ENCODE measurements at regions not wholly inside any gene's neighbourhood (a gene's known extent, or its start where the extent isn't known, plus 50 kb on each side); places are given as distances from the start of the nearest gene placed in this dataset.

DNA sequence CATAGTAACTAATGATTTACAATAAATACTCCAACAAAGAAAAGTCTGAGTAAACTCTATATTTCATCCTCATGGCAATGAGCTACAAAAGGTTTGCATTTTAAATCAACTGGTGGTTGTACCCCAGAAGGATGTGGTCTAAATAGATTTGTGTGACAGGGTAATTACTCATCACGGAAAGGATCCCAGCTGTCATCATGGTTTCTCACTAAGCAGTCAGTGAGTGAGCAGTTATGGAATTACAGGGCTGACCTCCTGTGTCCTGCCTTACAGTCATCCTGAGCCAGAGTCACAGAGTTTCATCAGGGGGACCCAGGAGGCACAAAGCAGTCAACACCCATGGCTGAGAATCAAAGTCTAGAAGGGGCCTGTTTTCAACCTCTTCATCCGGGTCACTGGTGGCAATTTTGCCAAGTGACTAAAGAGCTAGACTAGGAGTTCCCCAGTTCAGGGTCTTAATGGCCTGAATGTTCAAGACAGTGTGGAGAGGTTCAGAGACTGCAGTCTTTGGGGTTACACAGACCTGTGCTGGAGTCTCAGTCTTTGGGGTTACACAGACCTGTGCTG is 210.7 kb upstream of the SLC24A2 start:
- intact Hi-C loops (cut with micrococcal nuclease): loop anchor here (1.0 to 10.0 kb wide), 16 partner anchors 13 to 1335 kb away; partner anchors contain the start of genes KLHL9, MLLT3 and RRAGA
- ChIA-PET CTCF (interaction anchor here (1.3 to 2.2 kb wide), 5 partner anchors 30 to 209 kb away, joined by 3 to 12 read pairs (median 4); no protein-coding TSS in a partner anchor), POLR2A (interaction anchor here (1.0 to 3.0 kb wide), 7 partner anchors 16 to 685 kb away, joined by 3 to 25 read pairs (median 4); partner anchors contain the start of genes FOCAD and MLLT3)
- Mint-ChIP-seq H3K9me3 (no peaks in the 10 kb centered on the region), H3K27me3 (peaks cover 1% of the 10 kb centered on the region), H3K4me1 (ENCODE audit: low read depth) (peaks cover 49% of the 10 kb centered on the region), H3K36me3 (peaks cover 9% of the 10 kb centered on the region), H3K4me3 (no peak overlapping the region), H3K27ac (peak overlapping the region; percentile 88)
- DNase-seq: peak; percentile 85

- CTCF ChIA-PET: interaction anchor here (1.3 to 2.2 kb wide), 5 partner anchors 29 to 210 kb away, joined by 3 to 12 read pairs (median 4); no protein-coding TSS in a partner anchor
- H3K27ac Mint-ChIP-seq: peak overlapping the region; percentile 88
Measured at GRCh38 chr9:19998823-19999455, 210.1 kb upstream of the SLC24A2 start.

DNA sequence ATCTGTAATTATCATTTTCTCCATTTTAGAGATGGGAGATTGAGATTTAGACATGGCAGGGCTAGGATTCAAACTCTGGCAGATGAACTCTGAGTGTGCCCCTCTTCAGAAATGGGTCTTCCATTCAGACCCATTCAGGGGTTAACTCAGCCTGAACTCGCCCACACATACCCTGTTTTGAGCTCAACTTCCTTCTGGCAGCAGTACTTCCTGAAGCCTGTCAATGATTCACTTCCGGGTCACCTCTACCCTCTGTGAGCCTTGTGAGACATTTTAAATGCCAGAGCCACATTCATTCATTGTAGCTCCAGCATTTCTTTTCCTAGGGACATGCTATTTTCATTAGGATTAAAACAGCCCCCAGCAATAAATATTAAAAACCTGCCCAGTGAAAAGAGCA is 209.3 kb upstream of the SLC24A2 start:
- CTCF ChIA-PET: interaction anchor here (1.3 to 2.2 kb wide), 2 partner anchors 45 to 211 kb away, joined by 3 to 12 read pairs; no protein-coding TSS in a partner anchor
- intact Hi-C loops (cut with micrococcal nuclease): loop anchor here (2.0 to 10.0 kb wide), 5 partner anchors 561 to 1337 kb away; partner anchors contain the start of genes KLHL9, MLLT3 and RRAGA
- peak; percentile 39 for DNase-seq
- H3K4me3 Mint-ChIP-seq: no peak overlapping the region
- no peaks in the 10 kb centered on the region for H3K9me3 Mint-ChIP-seq
- peaks cover 56% of the 10 kb centered on the region for H3K4me1 Mint-ChIP-seq (ENCODE audit: low read depth)
- H3K27me3 Mint-ChIP-seq: no peaks in the 10 kb centered on the region
- POLR2A ChIA-PET: interaction anchor here (0.6 to 3.0 kb wide), 4 partner anchors 18 to 211 kb away, joined by 3 to 25 read pairs (median 4); no protein-coding TSS in a partner anchor
- peaks cover 9% of the 10 kb centered on the region for H3K36me3 Mint-ChIP-seq
- peak overlapping the region; percentile 88 for H3K27ac Mint-ChIP-seq

More at GRCh38 chr9:19998823-19999455, 210.1 kb upstream of the SLC24A2 start:
- H3K36me3 Mint-ChIP-seq: peaks cover 9% of the 10 kb centered on the region
- H3K27me3 Mint-ChIP-seq: peaks cover 1% of the 10 kb centered on the region
- POLR2A ChIA-PET: interaction anchor here (1.0 to 3.0 kb wide), 7 partner anchors 17 to 686 kb away, joined by 3 to 25 read pairs (median 4); partner anchors contain the start of genes FOCAD and MLLT3
- peak; percentile 31 for DNase-seq
- intact Hi-C loops (cut with micrococcal nuclease): loop anchor here (1.0 to 10.0 kb wide), 16 partner anchors 13 to 1336 kb away; partner anchors contain the start of genes KLHL9, MLLT3 and RRAGA
- no peaks in the 10 kb centered on the region for H3K9me3 Mint-ChIP-seq
- H3K4me1 Mint-ChIP-seq (ENCODE audit: low read depth): peaks cover 51% of the 10 kb centered on the region
- H3K4me3 Mint-ChIP-seq: no peak overlapping the region

GRCh38 chr9:19995619-19996018 is 206.8 kb upstream of the SLC24A2 start:
- H3K4me1 Mint-ChIP-seq (ENCODE audit: low read depth): peaks cover 65% of the 10 kb centered on the region
- peaks cover 9% of the 10 kb centered on the region for H3K36me3 Mint-ChIP-seq
- intact Hi-C loops (cut with micrococcal nuclease): loop anchor here (5.0 to 10.0 kb wide), 3 partner anchors 838 to 1339 kb away; partner anchors contain the start of genes KLHL9 and RRAGA
- no peaks in the 10 kb centered on the region for H3K9me3 Mint-ChIP-seq
- CTCF ChIA-PET: no interaction called here
- H3K4me3 Mint-ChIP-seq: no peak overlapping the region
- H3K27ac Mint-ChIP-seq: no peak overlapping the region
- peak; percentile 16 for DNase-seq
- no peaks in the 10 kb centered on the region for H3K27me3 Mint-ChIP-seq
- POLR2A ChIA-PET: no interaction called here

- Mint-ChIP-seq H3K4me3 (no peak overlapping the region), H3K27ac (no peak overlapping the region), H3K9me3 (no peaks in the 10 kb centered on the region), H3K4me1 (ENCODE audit: low read depth) (peaks cover 52% of the 10 kb centered on the region), H3K27me3 (no peaks in the 10 kb centered on the region), H3K36me3 (peaks cover 9% of the 10 kb centered on the region)
- DNase-seq: no peak
- CTCF ChIA-PET: no interaction called here
- intact Hi-C loops (cut with micrococcal nuclease): loop anchor here (10.0 kb wide), 2 partner anchors 949 to 1341 kb away; partner anchors contain the start of genes KLHL9 and RRAGA
- POLR2A ChIA-PET: no interaction called here
Measured at GRCh38 chr9:19994296-19994695, 205.5 kb upstream of the SLC24A2 start.

- DNase-seq: peak; percentile 25
- intact Hi-C loops (cut with micrococcal nuclease): loop anchor here (10.0 kb wide), 2 partner anchors 948 to 1342 kb away; partner anchors contain the start of genes KLHL9 and RRAGA
Measured at GRCh38 chr9:19992556-19992955, 203.7 kb upstream of the SLC24A2 start.

GRCh38 chr9:19989213-19989612 is 200.4 kb upstream of the SLC24A2 start:
- no peaks in the 10 kb centered on the region for H3K9me3 Mint-ChIP-seq
- ChIA-PET CTCF (no interaction called here), POLR2A (no interaction called here)
- no peak for DNase-seq
- H3K36me3 Mint-ChIP-seq: no peaks in the 10 kb centered on the region
- no peak overlapping the region for H3K27ac Mint-ChIP-seq
- intact Hi-C loops (cut with micrococcal nuclease): no loop called here
- H3K4me3 Mint-ChIP-seq: no peak overlapping the region
- no peaks in the 10 kb centered on the region for H3K27me3 Mint-ChIP-seq
- H3K4me1 Mint-ChIP-seq (ENCODE audit: low read depth): peaks cover 19% of the 10 kb centered on the region

More at GRCh38 chr9:19992556-19992955, 203.7 kb upstream of the SLC24A2 start:
- no peaks in the 10 kb centered on the region for H3K9me3 Mint-ChIP-seq
- no peak overlapping the region for H3K4me3 Mint-ChIP-seq
- H3K27me3 Mint-ChIP-seq: no peaks in the 10 kb centered on the region
- H3K4me1 Mint-ChIP-seq (ENCODE audit: low read depth): peaks cover 35% of the 10 kb centered on the region
- H3K36me3 Mint-ChIP-seq: peaks cover 6% of the 10 kb centered on the region
- ChIA-PET POLR2A (no interaction called here), CTCF (no interaction called here)
- H3K27ac Mint-ChIP-seq: no peak overlapping the region

DNA sequence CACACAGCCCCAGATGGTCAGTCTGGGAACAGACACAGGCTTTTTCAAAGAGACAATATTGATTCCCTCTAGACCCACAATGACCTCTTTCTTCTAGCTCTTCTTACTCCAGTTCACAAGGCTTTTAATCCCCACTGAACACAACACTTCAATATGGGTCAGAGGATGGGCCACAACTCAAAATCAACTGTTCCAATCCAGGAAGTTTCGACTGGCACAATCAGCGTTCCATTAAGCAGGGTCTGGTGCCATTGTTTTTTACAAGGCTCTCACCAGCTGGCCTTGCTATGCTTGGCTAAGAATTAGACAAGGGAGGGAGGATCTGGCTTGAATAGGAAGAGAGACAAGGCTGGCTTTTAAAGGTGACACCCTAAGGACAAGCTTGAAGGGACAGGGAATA is 199.4 kb upstream of the SLC24A2 start:
- no peak for DNase-seq
- Mint-ChIP-seq H3K27me3 (no peaks in the 10 kb centered on the region), H3K9me3 (no peaks in the 10 kb centered on the region), H3K4me1 (ENCODE audit: low read depth) (peaks cover 12% of the 10 kb centered on the region), H3K36me3 (no peaks in the 10 kb centered on the region), H3K27ac (no peak overlapping the region), H3K4me3 (no peak overlapping the region)
- CTCF ChIA-PET: no interaction called here
- POLR2A ChIA-PET: no interaction called here
- intact Hi-C loops (cut with micrococcal nuclease): no loop called here

DNA sequence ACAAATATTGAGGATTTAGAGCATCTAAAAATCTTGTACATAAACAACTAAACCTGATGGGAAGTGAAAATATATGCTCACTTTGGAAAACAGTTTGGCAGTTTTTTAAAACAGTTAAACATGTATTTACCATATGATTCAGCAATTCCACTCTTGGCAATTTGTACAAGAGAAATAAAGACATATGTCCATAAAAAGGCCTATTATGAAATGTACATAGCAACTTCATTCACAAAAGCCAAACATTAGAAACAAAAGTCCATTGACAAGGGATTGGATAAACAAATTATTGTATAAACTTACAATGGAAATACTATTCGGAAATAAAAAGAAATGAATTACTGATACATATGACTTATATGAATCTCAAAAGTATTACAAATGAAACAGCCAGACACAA is 196.2 kb upstream of the SLC24A2 start:
- no peak overlapping the region for H3K27ac Mint-ChIP-seq
- no peaks in the 10 kb centered on the region for H3K36me3 Mint-ChIP-seq
- no peak for DNase-seq
- H3K4me3 Mint-ChIP-seq: no peak overlapping the region
- ChIA-PET POLR2A (no interaction called here), CTCF (no interaction called here)
- H3K27me3 Mint-ChIP-seq: no peaks in the 10 kb centered on the region
- H3K4me1 Mint-ChIP-seq (ENCODE audit: low read depth): no peaks in the 10 kb centered on the region
- H3K9me3 Mint-ChIP-seq: no peaks in the 10 kb centered on the region
- intact Hi-C loops (cut with micrococcal nuclease): no loop called here

- ChIA-PET POLR2A (interaction anchor here (1.2 kb wide), 2 partner anchors 23 to 233 kb away, joined by 4 read pairs; no protein-coding TSS in a partner anchor), CTCF (no interaction called here)
- Mint-ChIP-seq H3K27me3 (no peaks in the 10 kb centered on the region), H3K9me3 (peaks cover 6% of the 10 kb centered on the region), H3K4me1 (ENCODE audit: low read depth) (peaks cover 23% of the 10 kb centered on the region), H3K27ac (peak overlapping the region; percentile 74), H3K36me3 (peaks cover 3% of the 10 kb centered on the region), H3K4me3 (no peak overlapping the region)
- intact Hi-C loops (cut with micrococcal nuclease): loop anchor here (1.0 to 5.0 kb wide), 7 partner anchors 23 to 1055 kb away; partner anchors contain the start of gene HACD4
- peak; percentile 45 for DNase-seq
Measured at GRCh38 chr9:19976226-19976625, 187.4 kb upstream of the SLC24A2 start.

GRCh38 chr9:19975499-19975898 is 186.7 kb upstream of the SLC24A2 start:
- H3K27me3 Mint-ChIP-seq: no peaks in the 10 kb centered on the region
- H3K27ac Mint-ChIP-seq: peak overlapping the region; percentile 57
- H3K4me1 Mint-ChIP-seq (ENCODE audit: low read depth): peaks cover 23% of the 10 kb centered on the region
- intact Hi-C loops (cut with micrococcal nuclease): loop anchor here (1.0 to 5.0 kb wide), 2 partner anchors 48 to 645 kb away; no protein-coding TSS in a partner anchor
- POLR2A ChIA-PET: interaction anchor here (1.2 kb wide), 2 partner anchors 24 to 234 kb away, joined by 4 read pairs; no protein-coding TSS in a partner anchor
- peaks cover 3% of the 10 kb centered on the region for H3K36me3 Mint-ChIP-seq
- no peak overlapping the region for H3K4me3 Mint-ChIP-seq
- DNase-seq: no peak
- peaks cover 6% of the 10 kb centered on the region for H3K9me3 Mint-ChIP-seq
- CTCF ChIA-PET: no interaction called here

GRCh38 chr9:19969721-19970120 is 180.9 kb upstream of the SLC24A2 start:
- Mint-ChIP-seq H3K36me3 (no peaks in the 10 kb centered on the region), H3K4me1 (ENCODE audit: low read depth) (no peaks in the 10 kb centered on the region), H3K4me3 (no peak overlapping the region), H3K9me3 (no peaks in the 10 kb centered on the region), H3K27ac (no peak overlapping the region), H3K27me3 (peaks cover 2% of the 10 kb centered on the region)
- intact Hi-C loops (cut with micrococcal nuclease): no loop called here
- DNase-seq: no peak
- ChIA-PET CTCF (interaction anchor here (0.9 to 1.0 kb wide), 2 partner anchors 24 to 30 kb away, joined by 3 to 4 read pairs; no protein-coding TSS in a partner anchor), POLR2A (no interaction called here)

All from activated CD4-positive, alpha-beta memory T cell treated with anti-CD3 and anti-CD28 coated beads for 36 hours (primary cell).